Thoracic aorta (tissue), 2 donors: ENCODE measurements at regions not wholly inside any gene's neighbourhood (a gene's known extent, or its start where the extent isn't known, plus 50 kb on each side); places are given as distances from the start of the nearest gene placed in this dataset.

ENCODE experiments used
- ATAC-seq: fragments of 150-250 bp; one replicate; pipeline ENCODE4 v1.8.0; 2017; ENCODE audit warnings: low read depth; ENCODE audit not compliant: insufficient number of reproducible peaks, low FRiP score
- DNase-seq: peaks from one replicate; pipeline ENCODE4 v3.0.0-alpha.2; 2020; ENCODE audit warnings: low spot score
- H3K27ac ChIP-seq, 2 donors: fragments of 200-600 bp; sonication (generic); 1 replicate in 1 of 2; 2 replicates in 1 of 2; pipeline ENCODE4 v1.5.1; 2016; ENCODE audit warnings: mild to moderate bottlenecking in 2 of 2, moderate library complexity in 2 of 2
- H3K27me3 ChIP-seq: fragments of 200-600 bp; sonication (generic); replicated peaks from 2 replicates; pipeline ENCODE4 v1.6.0; 2016; ENCODE audit warnings: mild to moderate bottlenecking; ENCODE audit not compliant: insufficient read depth
- H3K36me3 ChIP-seq: fragments of 200-600 bp; sonication (generic); one replicate; pipeline ENCODE4 v1.5.1; 2016
- H3K4me1 ChIP-seq, 2 donors: fragments of 200-600 bp; sonication (generic); 1 replicate in 1 of 2; 2 replicates in 1 of 2; pipeline versions ENCODE4 v1.5.1 to v1.6.0; 2016; ENCODE audit warnings: low read depth in 2 of 2, mild to moderate bottlenecking in 1 of 2; ENCODE audit not compliant: control insufficient read depth in 1 of 2
- H3K4me3 ChIP-seq: fragments of 200-600 bp; sonication (generic); 2 replicates; pipeline ENCODE4 v1.5.1; 2016; ENCODE audit warnings: mild to moderate bottlenecking
- H3K9me3 ChIP-seq: fragments of 200-600 bp; sonication (generic); 2 replicates; pipeline ENCODE4 v1.5.1; 2016
- CTCF ChIP-seq: fragments of 200-600 bp; sonication (generic); IDR thresholded peaks from one replicate; pipeline ENCODE4 v1.5.1; 2019; ENCODE audit warnings: antibody characterized with exemption

GRCh38 chr3:193008654-193009053 lies 91.0 kb upstream of the MB21D2 start:
- Histone ChIP-seq H3K9me3 (no peaks in the 10 kb centered on the region), H3K4me3 (no peak overlapping the region), H3K4me1 (peaks cover 0 to 5% of the 10 kb centered on the region in 2 donors), H3K27ac (no peak overlapping the region), H3K27me3 (no peaks in the 10 kb centered on the region), H3K36me3 (no peaks in the 10 kb centered on the region)
- no peak for ATAC-seq
- no peak for TF ChIP-seq CTCF
- DNase-seq, result no peak

- DNase-seq, result no peak
- TF ChIP-seq CTCF, result no peak
Measured at GRCh38 chr3:193010191-193010590, 92.5 kb upstream of the MB21D2 start.

DNA sequence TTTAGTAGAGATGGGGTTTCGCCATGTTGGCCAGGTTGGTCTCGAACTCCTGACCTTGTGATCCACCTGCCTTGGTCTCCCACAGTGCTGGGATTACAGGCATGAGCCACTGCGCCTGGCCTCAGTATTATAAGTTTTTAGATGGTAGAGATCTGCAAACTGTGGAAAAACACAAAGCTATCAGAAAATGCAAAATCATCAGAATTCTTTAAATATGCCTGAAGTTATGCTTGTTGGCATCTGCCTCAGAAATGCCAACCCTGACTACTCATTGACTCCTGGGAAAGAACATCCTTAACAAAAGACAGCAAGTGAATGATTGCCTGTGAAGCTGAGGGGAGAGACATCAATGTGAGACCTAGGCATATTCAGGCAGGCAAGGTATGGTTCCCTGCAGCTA lies 94.3 kb upstream of the MB21D2 start:
- Histone ChIP-seq H3K27me3 (no peaks in the 10 kb centered on the region), H3K27ac (no peak overlapping the region), H3K4me1 (peaks cover 0 to 5% of the 10 kb centered on the region in 2 donors), H3K9me3 (no peaks in the 10 kb centered on the region), H3K36me3 (no peaks in the 10 kb centered on the region), H3K4me3 (no peak overlapping the region)
- no peak for TF ChIP-seq CTCF
- ATAC-seq (no peak), DNase-seq (no peak)

More at GRCh38 chr3:193010191-193010590, 92.5 kb upstream of the MB21D2 start:
- no peaks in the 10 kb centered on the region for H3K27me3 ChIP-seq
- peaks cover 0 to 5% of the 10 kb centered on the region in 2 donors for H3K4me1 ChIP-seq
- H3K9me3 ChIP-seq, result no peaks in the 10 kb centered on the region
- H3K4me3 ChIP-seq, result no peak overlapping the region
- no peaks in the 10 kb centered on the region for H3K36me3 ChIP-seq
- ATAC-seq, result no peak
- H3K27ac ChIP-seq, result no peak overlapping the region

- DNase-seq, result no peak
- no peaks in the 10 kb centered on the region for H3K9me3 ChIP-seq
- peaks cover 0 to 5% of the 10 kb centered on the region in 2 donors for H3K4me1 ChIP-seq
- no peak overlapping the region for H3K4me3 ChIP-seq
- no peak overlapping the region for H3K27ac ChIP-seq
- no peak for TF ChIP-seq CTCF
- no peaks in the 10 kb centered on the region for H3K27me3 ChIP-seq
- ATAC-seq, result no peak
- no peaks in the 10 kb centered on the region for H3K36me3 ChIP-seq
Measured at GRCh38 chr3:193014902-193015301, 97.2 kb upstream of the MB21D2 start.

- Histone ChIP-seq H3K4me3 (no peak overlapping the region), H3K27ac (no peak overlapping the region), H3K27me3 (no peaks in the 10 kb centered on the region), H3K36me3 (no peaks in the 10 kb centered on the region), H3K4me1 (no peaks in the 10 kb centered on the region), H3K9me3 (no peaks in the 10 kb centered on the region)
- ATAC-seq (no peak), DNase-seq (no peak)
- TF ChIP-seq CTCF, result no peak
Measured at GRCh38 chr3:193016437-193016901, 98.8 kb upstream of the MB21D2 start.
